Cardiac fibroblast (primary cell): ENCODE measurements at regions not wholly inside any gene's neighbourhood (a gene's known extent, or its start where the extent isn't known, plus 50 kb on each side); places are given as distances from the start of the nearest gene placed in this dataset.

Experiments used
- DNase-seq, 2 donors: peaks; one replicate each; pipeline versions ENCODE4 v3.0.0 to v3.0.0-alpha.2; 2010; ENCODE audit warnings: low read depth in 2 of 2
- H3K4me3 ChIP-seq, 2 donors: replicated peaks in 1 of 2; 1 replicate in 1 of 2; 2 replicates in 1 of 2; pipeline ENCODE4 v1.5.1; 2011; ENCODE audit warnings: low read depth in 2 of 2, low read length in 2 of 2, mild to moderate bottlenecking in 2 of 2, moderate library complexity in 1 of 2
- TF ChIP-seq, protein P1 (sequence below): IDR thresholded peaks from one replicate; pipeline ENCODE4 v1.5.1; 2011; ENCODE audit warnings: low read depth, mild to moderate bottlenecking, low read length, inconsistent platforms

DNA sequence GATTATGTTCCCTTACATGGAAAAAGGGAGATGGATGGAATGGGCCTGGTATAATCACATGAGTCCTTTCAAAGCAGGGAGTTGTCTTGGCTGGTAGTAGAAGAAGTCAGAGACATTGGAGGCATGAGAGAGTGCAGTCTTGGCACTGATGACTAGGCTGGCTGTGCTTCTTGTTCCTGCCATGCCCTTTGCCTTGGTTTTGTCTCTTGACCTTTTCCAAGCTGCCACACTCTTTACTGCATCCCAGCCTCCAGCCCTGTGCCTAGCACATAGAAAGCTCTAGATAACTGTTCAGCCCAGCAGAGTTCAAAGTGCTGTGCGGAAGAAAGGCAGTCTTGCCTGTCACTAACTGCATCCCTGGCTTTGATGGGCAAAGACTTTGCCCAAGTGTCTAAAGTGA lies 412.6 kb downstream of the PRDM2 start:
- DNase-seq, result no peak
- H3K4me3 ChIP-seq, result no peak overlapping the region
- TF ChIP-seq, protein P1, sequence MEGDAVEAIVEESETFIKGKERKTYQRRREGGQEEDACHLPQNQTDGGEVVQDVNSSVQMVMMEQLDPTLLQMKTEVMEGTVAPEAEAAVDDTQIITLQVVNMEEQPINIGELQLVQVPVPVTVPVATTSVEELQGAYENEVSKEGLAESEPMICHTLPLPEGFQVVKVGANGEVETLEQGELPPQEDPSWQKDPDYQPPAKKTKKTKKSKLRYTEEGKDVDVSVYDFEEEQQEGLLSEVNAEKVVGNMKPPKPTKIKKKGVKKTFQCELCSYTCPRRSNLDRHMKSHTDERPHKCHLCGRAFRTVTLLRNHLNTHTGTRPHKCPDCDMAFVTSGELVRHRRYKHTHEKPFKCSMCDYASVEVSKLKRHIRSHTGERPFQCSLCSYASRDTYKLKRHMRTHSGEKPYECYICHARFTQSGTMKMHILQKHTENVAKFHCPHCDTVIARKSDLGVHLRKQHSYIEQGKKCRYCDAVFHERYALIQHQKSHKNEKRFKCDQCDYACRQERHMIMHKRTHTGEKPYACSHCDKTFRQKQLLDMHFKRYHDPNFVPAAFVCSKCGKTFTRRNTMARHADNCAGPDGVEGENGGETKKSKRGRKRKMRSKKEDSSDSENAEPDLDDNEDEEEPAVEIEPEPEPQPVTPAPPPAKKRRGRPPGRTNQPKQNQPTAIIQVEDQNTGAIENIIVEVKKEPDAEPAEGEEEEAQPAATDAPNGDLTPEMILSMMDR, result no peak

DNA sequence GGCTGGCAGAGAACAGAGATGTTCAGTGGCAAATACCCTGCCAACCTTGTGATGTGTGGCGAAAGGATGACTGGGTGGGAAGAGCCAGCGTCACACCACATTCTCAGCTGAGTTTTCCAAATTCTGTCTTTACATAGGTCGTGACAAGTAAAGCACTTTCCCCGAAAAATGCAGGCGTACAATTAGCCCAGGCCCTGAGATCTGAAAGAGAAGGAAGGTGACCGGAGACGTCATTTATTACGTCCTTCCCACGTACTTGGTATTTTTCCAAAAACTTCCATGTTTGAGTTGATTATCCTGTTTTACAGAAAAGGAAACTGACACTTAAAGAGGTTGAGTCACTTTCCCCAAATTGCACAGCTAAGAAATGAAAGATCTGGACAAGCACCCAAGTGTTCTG lies 413.3 kb downstream of the PRDM2 start:
- TF ChIP-seq, protein P1, result no peak
- DNase-seq, result no peak

DNA sequence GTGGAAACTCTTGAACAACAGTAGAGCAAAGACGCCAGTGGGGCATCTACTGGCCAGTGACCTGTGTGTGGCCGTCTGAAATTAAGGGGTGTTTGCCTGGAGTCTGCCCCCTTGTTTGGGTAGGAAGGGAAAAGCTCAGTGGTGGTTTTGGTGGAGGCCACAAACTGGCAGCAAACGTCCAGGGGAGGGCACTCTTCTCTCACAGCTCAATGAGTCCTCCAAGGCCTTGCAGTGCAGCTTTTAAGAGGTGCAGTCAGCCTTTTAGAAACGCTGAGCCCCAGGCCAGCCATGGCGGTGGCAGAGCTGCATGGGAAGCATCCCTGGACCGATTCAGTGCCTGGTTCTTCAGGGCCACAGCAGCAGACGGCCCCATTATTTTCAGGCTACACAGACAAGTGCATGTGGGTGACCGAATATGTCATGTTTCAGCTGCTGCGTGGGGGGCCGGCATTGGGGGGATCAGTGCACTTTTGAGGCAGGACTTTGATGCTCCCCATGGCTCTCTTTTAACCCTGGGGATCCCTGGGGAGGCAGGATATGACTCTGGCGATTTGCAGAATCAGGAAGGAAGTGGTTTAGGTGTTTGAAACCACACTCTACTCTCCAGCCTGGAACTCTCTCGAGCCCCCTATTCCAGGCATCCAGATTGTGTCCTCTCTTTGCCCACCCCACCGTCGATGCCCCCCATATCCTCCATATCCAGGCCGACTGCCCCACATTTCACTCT lies 414.0 kb downstream of the PRDM2 start:
- TF ChIP-seq, protein P1, result no peak
- no peak overlapping the region for H3K4me3 ChIP-seq
- peak; percentile 5 to 79 for DNase-seq

More for the DNA sequence above, 413.3 kb downstream of the PRDM2 start:
- H3K4me3 ChIP-seq, result no peak overlapping the region

DNA sequence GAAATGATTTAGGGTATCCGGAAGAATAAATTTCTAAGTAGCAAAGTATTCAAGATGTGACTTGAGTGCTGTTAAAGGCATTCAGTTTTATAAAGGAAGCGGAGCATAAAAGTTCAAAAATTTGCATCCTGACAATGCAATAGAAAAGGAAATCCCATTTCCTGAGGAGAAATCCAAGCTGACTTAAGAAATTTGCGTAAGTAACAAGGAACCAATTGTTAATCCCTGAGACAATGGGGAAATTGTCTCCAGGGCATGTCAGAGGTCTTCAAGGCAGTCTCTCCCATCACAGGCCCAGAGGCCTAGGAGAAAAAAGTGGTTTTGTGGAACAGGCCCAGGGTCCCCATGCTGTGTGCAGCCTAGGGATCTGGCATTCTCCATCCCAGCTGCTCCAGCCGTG lies 416.0 kb downstream of the PRDM2 start:
- TF ChIP-seq, protein P1, result no peak
- DNase-seq, result no peak
- H3K4me3 ChIP-seq, result no peak overlapping the region

DNA sequence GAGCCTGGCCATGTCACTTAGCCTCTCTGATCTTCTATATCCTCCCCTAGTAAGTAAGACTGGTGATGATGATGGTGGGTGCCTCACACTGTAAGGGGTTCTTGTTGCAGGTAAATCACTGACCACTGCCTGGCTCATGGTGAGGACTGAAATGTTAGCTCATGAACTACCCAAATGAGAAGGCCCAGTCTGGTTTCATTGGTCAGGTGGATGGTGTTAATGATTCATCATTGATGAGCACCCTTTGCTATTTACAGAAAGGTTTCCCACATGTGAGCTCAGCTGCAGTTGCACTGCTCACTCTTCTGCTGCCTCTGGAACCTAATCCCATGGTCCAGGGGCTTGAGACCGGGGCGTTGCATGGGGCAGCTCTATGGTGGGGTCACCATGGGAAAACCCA lies 417.7 kb downstream of the PRDM2 start:
- TF ChIP-seq, protein P1, result no peak

DNA sequence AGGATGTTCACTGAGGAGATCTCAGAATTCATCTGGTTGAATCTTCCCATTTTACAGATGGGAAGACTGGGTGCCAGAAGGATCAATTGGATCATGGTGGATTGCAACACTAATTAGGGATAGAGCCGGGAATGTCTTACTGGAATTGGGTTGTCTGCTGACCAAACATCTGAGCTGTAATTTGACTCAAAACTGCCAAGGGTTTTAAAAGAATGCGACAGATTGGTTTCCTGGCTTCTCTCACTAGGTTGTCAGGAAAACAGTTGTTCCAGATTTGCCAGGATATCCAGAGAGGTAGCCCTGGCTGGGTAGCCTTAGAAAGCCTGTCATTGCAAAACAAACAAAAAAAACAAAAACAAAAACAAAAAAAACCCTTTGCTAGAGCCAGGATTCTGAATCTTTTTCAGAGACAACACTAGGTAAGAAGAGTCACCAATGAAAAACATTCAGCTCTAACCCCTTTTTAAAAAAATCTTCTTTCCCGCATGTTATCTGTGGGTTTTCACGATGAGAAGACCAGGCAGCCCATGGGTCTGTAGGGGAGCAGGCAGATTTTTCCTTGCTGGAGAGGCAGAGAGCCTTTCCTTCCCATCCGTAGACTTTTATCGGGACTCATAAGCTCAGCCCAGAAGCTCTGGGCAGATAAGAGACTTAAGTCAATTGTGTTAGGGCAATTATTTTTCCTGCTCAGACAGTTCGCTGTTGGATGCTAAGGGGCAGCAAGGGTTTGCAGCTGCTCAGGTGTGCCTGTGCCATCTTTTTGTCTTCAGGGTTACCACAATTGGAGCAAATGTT lies 418.9 kb downstream of the PRDM2 start:
- TF ChIP-seq, protein P1, result no peak

More for the DNA sequence above, 417.7 kb downstream of the PRDM2 start:
- no peak overlapping the region for H3K4me3 ChIP-seq
- DNase-seq, result no peak

More for the DNA sequence above, 418.9 kb downstream of the PRDM2 start:
- no peak overlapping the region for H3K4me3 ChIP-seq
- peak in 1 of 2 donors; percentile 31 for DNase-seq
